Heart left ventricle (tissue), 16 donors: ENCODE measurements at regions not wholly inside any gene's neighbourhood (a gene's known extent, or its start where the extent isn't known, plus 50 kb on each side); places are given as distances from the start of the nearest gene placed in this dataset.

ENCODE experiments used
- ATAC-seq, 4 donors: fragments of 200-7000 bp; cut with Tn5 transposase; one replicate each; pipeline ENCODE4 v1.9.1; 2020 to 2022; ENCODE audit warnings: moderate library complexity in 4 of 4, mild to moderate bottlenecking in 3 of 4, moderate number of reproducible peaks in 1 of 4
- DNase-seq, 5 donors: peaks; one replicate each; pipeline ENCODE4 v3.0.0-alpha.2; 2020
- H3K27ac ChIP-seq, 12 donors: fragments of 200-600 bp; sonication (generic) in 4 of 12; one replicate each; pipeline versions ENCODE4 v1.5.0 to v1.8.0; 2016 to 2022; ENCODE audit warnings: mild to moderate bottlenecking in 2 of 12
- H3K27me3 ChIP-seq, 9 donors: fragments of 200-600 bp; sonication (generic) in 2 of 9; one replicate each; pipeline versions ENCODE4 v1.5.1 to v1.8.0; 2016 to 2022; ENCODE audit warnings: mild to moderate bottlenecking in 3 of 9
- H3K36me3 ChIP-seq, 9 donors: fragments of 200-600 bp; sonication (generic) in 2 of 9; one replicate each; pipeline versions ENCODE4 v1.5.0 to v1.8.0; 2018 to 2022; ENCODE audit warnings: mild to moderate bottlenecking in 2 of 9
- H3K4me1 ChIP-seq, 12 donors: fragments of 200-600 bp; sonication (generic) in 4 of 12; one replicate each; pipeline versions ENCODE4 v1.5.0 to v1.8.0; 2016 to 2022; ENCODE audit warnings: mild to moderate bottlenecking in 3 of 12
- H3K4me3 ChIP-seq, 12 donors: fragments of 200-600 bp; sonication (generic) in 4 of 12; one replicate each; pipeline versions ENCODE4 v1.5.0 to v1.8.0; 2017 to 2022; ENCODE audit warnings: mild to moderate bottlenecking in 9 of 12, moderate library complexity in 4 of 12
- H3K9me3 ChIP-seq, 12 donors: fragments of 200-600 bp; sonication (generic) in 4 of 12; one replicate each; pipeline versions ENCODE4 v1.5.0 to v1.8.0; 2016 to 2022; ENCODE audit warnings: mild to moderate bottlenecking in 1 of 12
- POLR2A ChIP-seq, 2 donors: fragments of 450-650 bp; IDR thresholded peaks; one replicate each; pipeline ENCODE4 v1.6.1; 2017; ENCODE audit warnings: antibody characterized with exemption in 2 of 2, mild to moderate bottlenecking in 2 of 2, moderate library complexity in 2 of 2
- WGBS, 4 donors: extraction: QIAGEN DNeasy Blood & Tissue Kit in 2 of 4; methylation state at CpG; one replicate each; pipeline versions ENCODE4 v1.1.5 to v1.1.7; 2013 to 2018; 5-methylcytosine and 5-hydroxymethylcytosine counted together
- intact Hi-C, 10 donors: fragments of 100-400 bp; cut with DNase I; formaldehyde crosslinking; loops; one replicate each; pipeline versions ENCODE4 v1.11.1 to v1.14.2; 2022
- TF ChIP-seq, protein P1 (sequence below), 12 donors: fragments of 200-600 bp; sonication (generic) in 4 of 12; IDR thresholded peaks; one replicate each; pipeline versions ENCODE4 v1.5.0 to v1.8.0; 2018 to 2022; ENCODE audit warnings: antibody characterized with exemption in 12 of 12, mild to moderate bottlenecking in 5 of 12
- donor health status: ischemic (EF 13 %, LVEDD 7.1; RV severe dilation, severe dysfunction).
- donor health status: healthy with polysubstance abuse.
- donor health status: DM: no; HTN: yes; CAD: no.
- donor health status: DM: no; HTN: no; CAD: no.
- donor health status: ischemic (EF 25% LVEDD 6.9; RV normal size, moderate dysfunction).
- donor health status: ischemic (EF 25% LVEDD 5.7; RV mildly dilated, moderate dysfunction).
- donor health status: healthy.
- donor health status: DM: yes; HTN: yes; CAD: no.
- donor health status: ischemic (EF 35%, LVEDD 5.7; RV mildly dilated, moderate dysfunction).
- donor health status: nonischemic (EF 11% LVEDD 7.7; RV severe dilation, severe dysfunction).
- donor health status: DM: yes; HTN: yes; CAD: no.
- donor health status: PGD.
- donor health status: ischemic (EF 29% LVEDD 5.4; RV normal size, mild dysfunction).
- donor health status: nonischemic (EF 23%, LVEDD 6.1; RV moderate dilation, normal function).

DNA sequence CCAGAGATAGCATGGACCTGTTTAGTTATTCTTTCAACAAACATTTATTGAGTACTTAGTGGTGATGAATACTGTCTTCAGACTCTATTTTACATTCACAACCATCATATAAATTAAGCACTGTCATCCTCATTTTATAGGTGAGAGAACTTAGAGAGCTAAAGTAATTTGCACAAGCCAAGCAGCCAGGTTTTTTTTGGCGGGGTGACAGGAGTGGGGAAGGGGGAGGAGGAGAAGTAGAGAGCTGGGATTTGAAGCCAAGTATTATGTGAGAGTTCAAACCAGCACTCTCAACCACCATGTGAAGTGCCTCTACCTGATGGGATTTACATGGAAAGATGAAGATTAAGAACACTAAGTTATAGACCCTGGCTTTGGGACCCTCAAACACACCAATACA, 547.4 kb upstream of the IL12A start:
- Histone ChIP-seq H3K27ac (no peak overlapping the region), H3K36me3 (no peaks in the 10 kb centered on the region), H3K9me3 (peaks cover 0 to 5% (median 0%) of the 10 kb centered on the region in 12 donors), H3K4me1 (no peaks in the 10 kb centered on the region), H3K4me3 (no peak overlapping the region), H3K27me3 (no peaks in the 10 kb centered on the region)
- no peak for ATAC-seq
- DNase-seq = no peak
- 69 to 82% (median 73%) methylated on average over 1 of the region's 1 CpG for WGBS, 4 donors
- TF ChIP-seq, protein P1, sequence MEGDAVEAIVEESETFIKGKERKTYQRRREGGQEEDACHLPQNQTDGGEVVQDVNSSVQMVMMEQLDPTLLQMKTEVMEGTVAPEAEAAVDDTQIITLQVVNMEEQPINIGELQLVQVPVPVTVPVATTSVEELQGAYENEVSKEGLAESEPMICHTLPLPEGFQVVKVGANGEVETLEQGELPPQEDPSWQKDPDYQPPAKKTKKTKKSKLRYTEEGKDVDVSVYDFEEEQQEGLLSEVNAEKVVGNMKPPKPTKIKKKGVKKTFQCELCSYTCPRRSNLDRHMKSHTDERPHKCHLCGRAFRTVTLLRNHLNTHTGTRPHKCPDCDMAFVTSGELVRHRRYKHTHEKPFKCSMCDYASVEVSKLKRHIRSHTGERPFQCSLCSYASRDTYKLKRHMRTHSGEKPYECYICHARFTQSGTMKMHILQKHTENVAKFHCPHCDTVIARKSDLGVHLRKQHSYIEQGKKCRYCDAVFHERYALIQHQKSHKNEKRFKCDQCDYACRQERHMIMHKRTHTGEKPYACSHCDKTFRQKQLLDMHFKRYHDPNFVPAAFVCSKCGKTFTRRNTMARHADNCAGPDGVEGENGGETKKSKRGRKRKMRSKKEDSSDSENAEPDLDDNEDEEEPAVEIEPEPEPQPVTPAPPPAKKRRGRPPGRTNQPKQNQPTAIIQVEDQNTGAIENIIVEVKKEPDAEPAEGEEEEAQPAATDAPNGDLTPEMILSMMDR (IDR thresholded peaks at IDR 0.05) = no peak
- TF ChIP-seq POLR2A (IDR thresholded peaks at IDR 0.05) = no peak
- intact Hi-C loops = no loop called here

DNA sequence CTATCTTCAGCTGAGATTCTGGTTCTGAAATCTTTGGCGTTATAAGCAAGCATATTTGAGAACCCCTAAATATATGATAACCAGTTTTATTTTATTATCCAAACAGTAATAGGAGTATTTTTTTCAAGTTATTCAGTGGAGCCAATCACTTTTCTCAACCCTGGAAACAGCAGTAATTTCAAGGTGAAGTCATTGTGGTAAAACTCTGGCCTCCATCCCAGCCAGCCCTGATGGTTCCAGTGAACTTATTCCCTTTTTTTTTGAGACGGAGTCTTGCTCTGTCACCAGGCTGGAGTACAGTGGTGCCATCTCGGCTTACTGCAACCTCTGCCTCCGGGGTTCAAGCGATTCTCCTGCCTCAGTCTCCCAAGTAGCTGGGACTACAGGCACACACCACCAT, 545.4 kb upstream of the IL12A start:
- no peak for ATAC-seq
- 86 to 92% (median 90%) methylated on average over 5 of the region's 5 CpGs for WGBS, 4 donors
- TF ChIP-seq, protein P1 (IDR thresholded peaks at IDR 0.05) = no peak
- no peak for TF ChIP-seq POLR2A (IDR thresholded peaks at IDR 0.05)
- DNase-seq = no peak
- H3K4me3 ChIP-seq = no peak overlapping the region
- H3K27ac ChIP-seq = no peak overlapping the region
- intact Hi-C loops = no loop called here
- H3K9me3 ChIP-seq = peaks cover 0 to 5% (median 0%) of the 10 kb centered on the region in 12 donors
- H3K4me1 ChIP-seq = no peaks in the 10 kb centered on the region
- no peaks in the 10 kb centered on the region for H3K27me3 ChIP-seq
- H3K36me3 ChIP-seq = no peaks in the 10 kb centered on the region

- intact Hi-C loops = no loop called here
- H3K27me3 ChIP-seq = no peaks in the 10 kb centered on the region
- no peak for ATAC-seq
- H3K4me1 ChIP-seq = no peaks in the 10 kb centered on the region
- no peak overlapping the region for H3K4me3 ChIP-seq
- WGBS, 4 donors = 49 to 64% (median 59%) methylated on average over 3 of the region's 3 CpGs
- no peaks in the 10 kb centered on the region for H3K36me3 ChIP-seq
- H3K9me3 ChIP-seq = no peaks in the 10 kb centered on the region
- DNase-seq = no peak
- TF ChIP-seq POLR2A (IDR thresholded peaks at IDR 0.05) = no peak
- TF ChIP-seq, protein P1 (IDR thresholded peaks at IDR 0.05) = no peak
- no peak overlapping the region for H3K27ac ChIP-seq
These were observed 540.8 kb upstream of the IL12A start for GRCh38 chr3:159447841-159448240.

DNA sequence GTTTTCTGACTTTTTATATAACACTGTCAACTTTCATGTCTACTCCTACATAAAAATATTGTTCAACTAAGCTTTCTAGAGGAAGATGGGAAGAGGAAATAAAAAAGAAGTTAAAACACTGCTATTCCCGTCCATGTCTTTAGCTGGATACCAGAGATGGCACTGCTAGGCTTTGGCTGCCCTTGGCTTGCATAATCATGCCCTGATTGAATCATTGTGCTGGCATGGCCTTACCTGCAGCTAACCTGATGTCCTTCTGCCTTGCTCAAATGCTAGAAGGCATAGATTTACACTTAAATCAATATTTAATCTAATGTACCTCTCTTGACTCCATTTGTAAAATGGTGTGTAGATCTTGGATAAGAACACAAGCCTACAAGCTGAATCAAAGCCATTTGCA, 539.7 kb upstream of the IL12A start:
- no peaks in the 10 kb centered on the region for H3K36me3 ChIP-seq
- no peak overlapping the region for H3K27ac ChIP-seq
- no peak for DNase-seq
- WGBS, 4 donors = 78 to 96% (median 87%) methylated on average over 1 of the region's 1 CpG
- no peaks in the 10 kb centered on the region for H3K4me1 ChIP-seq
- intact Hi-C loops = no loop called here
- no peak for TF ChIP-seq POLR2A (IDR thresholded peaks at IDR 0.05)
- TF ChIP-seq, protein P1 (IDR thresholded peaks at IDR 0.05) = no peak
- no peak for ATAC-seq
- H3K4me3 ChIP-seq = no peak overlapping the region
- H3K27me3 ChIP-seq = no peaks in the 10 kb centered on the region
- H3K9me3 ChIP-seq = no peaks in the 10 kb centered on the region
